HAP-1 (cell line): ENCODE measurements at regions not wholly inside any gene's neighbourhood (a gene's known extent, or its start where the extent isn't known, plus 50 kb on each side); places are given as distances from the start of the nearest gene placed in this dataset.

Experiments
- DNase-seq, 2 experiments: peaks; one replicate each; pipeline ENCODE4 v3.0.0-alpha.2; 2016 to 2020; ENCODE audit warnings: low spot score in 2 of 2
- H3K27me3 ChIP-seq: fragments of 250-450 bp; sonication (Bioruptor Pico); 2 replicates; pipeline ENCODE4 v1.5.1; 2020; ENCODE audit warnings: low read depth, mild to moderate bottlenecking, moderate library complexity
- H3K36me3 ChIP-seq: fragments of 250-450 bp; sonication (Bioruptor Pico); replicated peaks from 2 replicates; pipeline ENCODE4 v1.5.1; 2020; ENCODE audit warnings: mild to moderate bottlenecking
- H3K4me1 ChIP-seq: fragments of 250-450 bp; sonication (Bioruptor Pico); 2 replicates; pipeline ENCODE4 v1.5.1; 2020; ENCODE audit warnings: mild to moderate bottlenecking
- H3K4me3 ChIP-seq: fragments of 250-450 bp; sonication (Bioruptor Pico); 2 replicates; pipeline ENCODE4 v1.5.1; 2020; ENCODE audit warnings: mild to moderate bottlenecking, moderate library complexity
- H3K9me3 ChIP-seq: fragments of 250-450 bp; sonication (Bioruptor Pico); 2 replicates; pipeline ENCODE4 v1.5.1; 2020; ENCODE audit warnings: mild to moderate bottlenecking, moderate library complexity
- in situ Hi-C: fragments of 300-500 bp; cut with MboI; formaldehyde crosslinking; loops from 3 replicates; pipeline ENCODE4 v1.14.3; 2020; ENCODE audit warnings: low sequenced_read_pairs, inconsistent platforms, mixed read lengths

- no peaks in the 10 kb centered on the region for H3K36me3 ChIP-seq
- no peak for DNase-seq
- H3K27me3 ChIP-seq, result no peaks in the 10 kb centered on the region
- no peaks in the 10 kb centered on the region for H3K9me3 ChIP-seq
- no peak overlapping the region for H3K4me3 ChIP-seq
- in situ Hi-C loops, result no loop called here
- no peaks in the 10 kb centered on the region for H3K4me1 ChIP-seq
Observed at GRCh38 chrX:10903523-10903922, 207.6 kb upstream of the HCCS start.

- Histone ChIP-seq H3K9me3 (no peaks in the 10 kb centered on the region), H3K4me1 (no peaks in the 10 kb centered on the region), H3K27me3 (no peaks in the 10 kb centered on the region), H3K4me3 (no peak overlapping the region), H3K36me3 (no peaks in the 10 kb centered on the region)
- no peak for DNase-seq
- in situ Hi-C loops, result no loop called here
Observed at GRCh38 chrX:10904220-10904619, 206.9 kb upstream of the HCCS start.

GRCh38 chrX:10906866-10907265, 204.3 kb upstream of the HCCS start:
- Histone ChIP-seq H3K36me3 (no peaks in the 10 kb centered on the region), H3K9me3 (no peaks in the 10 kb centered on the region), H3K27me3 (no peaks in the 10 kb centered on the region), H3K4me1 (no peaks in the 10 kb centered on the region), H3K4me3 (no peak overlapping the region)
- no peak for DNase-seq
- in situ Hi-C loops, result no loop called here

GRCh38 chrX:10922159-10922558, 189.0 kb upstream of the HCCS start:
- no peaks in the 10 kb centered on the region for H3K36me3 ChIP-seq
- no peaks in the 10 kb centered on the region for H3K9me3 ChIP-seq
- no peak overlapping the region for H3K4me3 ChIP-seq
- no peaks in the 10 kb centered on the region for H3K27me3 ChIP-seq
- H3K4me1 ChIP-seq, result no peaks in the 10 kb centered on the region
- no peak for DNase-seq
- in situ Hi-C loops, result no loop called here

GRCh38 chrX:10922835-10923234, 188.3 kb upstream of the HCCS start:
- in situ Hi-C loops, result no loop called here
- no peaks in the 10 kb centered on the region for H3K4me1 ChIP-seq

GRCh38 chrX:10923466-10923865, 187.7 kb upstream of the HCCS start:
- no peak overlapping the region for H3K4me3 ChIP-seq
- in situ Hi-C loops, result no loop called here

More at GRCh38 chrX:10922835-10923234, 188.3 kb upstream of the HCCS start:
- H3K9me3 ChIP-seq, result no peaks in the 10 kb centered on the region
- H3K27me3 ChIP-seq, result no peaks in the 10 kb centered on the region
- no peak overlapping the region for H3K4me3 ChIP-seq
- H3K36me3 ChIP-seq, result no peaks in the 10 kb centered on the region
- no peak for DNase-seq

GRCh38 chrX:10926404-10926803, 184.7 kb upstream of the HCCS start:
- H3K4me3 ChIP-seq, result no peak overlapping the region
- in situ Hi-C loops, result no loop called here
- H3K27me3 ChIP-seq, result no peaks in the 10 kb centered on the region
- no peaks in the 10 kb centered on the region for H3K36me3 ChIP-seq
- H3K4me1 ChIP-seq, result no peaks in the 10 kb centered on the region
- no peak for DNase-seq
- H3K9me3 ChIP-seq, result no peaks in the 10 kb centered on the region

More at GRCh38 chrX:10923466-10923865, 187.7 kb upstream of the HCCS start:
- no peaks in the 10 kb centered on the region for H3K36me3 ChIP-seq
- no peak for DNase-seq
- no peaks in the 10 kb centered on the region for H3K4me1 ChIP-seq
- no peaks in the 10 kb centered on the region for H3K9me3 ChIP-seq
- no peaks in the 10 kb centered on the region for H3K27me3 ChIP-seq

- Histone ChIP-seq H3K4me1 (no peaks in the 10 kb centered on the region), H3K27me3 (no peaks in the 10 kb centered on the region), H3K9me3 (no peaks in the 10 kb centered on the region), H3K4me3 (no peak overlapping the region), H3K36me3 (no peaks in the 10 kb centered on the region)
- in situ Hi-C loops, result no loop called here
- DNase-seq, result no peak
Observed at GRCh38 chrX:10926891-10927290, 184.2 kb upstream of the HCCS start.

- in situ Hi-C loops, result no loop called here
- H3K4me3 ChIP-seq, result no peak overlapping the region
- H3K4me1 ChIP-seq, result no peaks in the 10 kb centered on the region
- H3K9me3 ChIP-seq, result no peaks in the 10 kb centered on the region
- no peak for DNase-seq
- no peaks in the 10 kb centered on the region for H3K36me3 ChIP-seq
- no peaks in the 10 kb centered on the region for H3K27me3 ChIP-seq
Observed at GRCh38 chrX:10929747-10930146, 181.4 kb upstream of the HCCS start.

- H3K4me1 ChIP-seq, result no peaks in the 10 kb centered on the region
- in situ Hi-C loops, result no loop called here
- no peak overlapping the region for H3K4me3 ChIP-seq
- no peaks in the 10 kb centered on the region for H3K27me3 ChIP-seq
- H3K36me3 ChIP-seq, result no peaks in the 10 kb centered on the region
- DNase-seq, result no peak
- H3K9me3 ChIP-seq, result no peaks in the 10 kb centered on the region
Observed at GRCh38 chrX:10930151-10930550, 181.0 kb upstream of the HCCS start.

- in situ Hi-C loops, result no loop called here
- H3K9me3 ChIP-seq, result no peaks in the 10 kb centered on the region
- no peaks in the 10 kb centered on the region for H3K27me3 ChIP-seq
- no peak for DNase-seq
- H3K4me3 ChIP-seq, result no peak overlapping the region
- H3K36me3 ChIP-seq, result no peaks in the 10 kb centered on the region
- H3K4me1 ChIP-seq, result no peaks in the 10 kb centered on the region
Observed at GRCh38 chrX:10931976-10932375, 179.2 kb upstream of the HCCS start.

GRCh38 chrX:10932842-10933440, 178.2 kb upstream of the HCCS start:
- in situ Hi-C loops, result no loop called here
- no peak for DNase-seq
- no peak overlapping the region for H3K4me3 ChIP-seq
- no peaks in the 10 kb centered on the region for H3K36me3 ChIP-seq
- no peaks in the 10 kb centered on the region for H3K27me3 ChIP-seq
- no peaks in the 10 kb centered on the region for H3K9me3 ChIP-seq
- H3K4me1 ChIP-seq, result peaks cover 4% of the 10 kb centered on the region

- DNase-seq, result no peak
- Histone ChIP-seq H3K27me3 (no peaks in the 10 kb centered on the region), H3K4me3 (no peak overlapping the region), H3K4me1 (peaks cover 11% of the 10 kb centered on the region), H3K9me3 (no peaks in the 10 kb centered on the region), H3K36me3 (no peaks in the 10 kb centered on the region)
- in situ Hi-C loops, result no loop called here
Observed at GRCh38 chrX:10935501-10935900, 175.6 kb upstream of the HCCS start.

GRCh38 chrX:10936976-10937375, 174.2 kb upstream of the HCCS start:
- Histone ChIP-seq H3K9me3 (no peaks in the 10 kb centered on the region), H3K27me3 (no peaks in the 10 kb centered on the region), H3K36me3 (no peaks in the 10 kb centered on the region), H3K4me1 (peaks cover 11% of the 10 kb centered on the region), H3K4me3 (no peak overlapping the region)
- DNase-seq, result no peak
- in situ Hi-C loops, result no loop called here

GRCh38 chrX:10938365-10938923, 172.7 kb upstream of the HCCS start:
- in situ Hi-C loops, result no loop called here

More at GRCh38 chrX:10938365-10938923, 172.7 kb upstream of the HCCS start:
- H3K9me3 ChIP-seq, result no peaks in the 10 kb centered on the region
- no peak overlapping the region for H3K4me3 ChIP-seq
- no peaks in the 10 kb centered on the region for H3K36me3 ChIP-seq
- H3K27me3 ChIP-seq, result no peaks in the 10 kb centered on the region
- DNase-seq, result no peak
- peaks cover 11% of the 10 kb centered on the region for H3K4me1 ChIP-seq
